Neuronal stem cell (in vitro differentiated cells): ENCODE measurements at regions not wholly inside any gene's neighbourhood (a gene's known extent, or its start where the extent isn't known, plus 50 kb on each side); places are given as distances from the start of the nearest gene placed in this dataset. TPM values are rescaled to one million over a fixed set of nuclear protein-coding genes. Genes with fewer than 3 reads are reported as not detected.

ENCODE experiments used
- DNase-seq: peaks from one replicate; pipeline ENCODE4 v3.0.0-alpha.2; 2013; ENCODE audit warnings: low spot score
- H2AFZ ChIP-seq: one replicate; pipeline ENCODE4 v1.6.1; 2013; ENCODE audit warnings: mild to moderate bottlenecking, low read length, inconsistent platforms
- H2AK5ac ChIP-seq: 2 replicates; pipeline ENCODE4 v1.6.1; 2013; ENCODE audit warnings: low read depth, mild to moderate bottlenecking, inconsistent platforms, low read length, moderate library complexity, mixed read lengths
- H2BK120ac ChIP-seq: 2 replicates; pipeline ENCODE4 v1.6.1; 2013; ENCODE audit warnings: low read depth, mild to moderate bottlenecking, inconsistent platforms, low read length, moderate library complexity, mixed read lengths
- H2BK12ac ChIP-seq: one replicate; pipeline ENCODE4 v1.6.1; 2013; ENCODE audit warnings: low read length, inconsistent platforms
- H2BK15ac ChIP-seq: 2 replicates; pipeline ENCODE4 v1.6.1; 2013; ENCODE audit warnings: mild to moderate bottlenecking, low read length, inconsistent platforms, mixed read lengths
- H2BK5ac ChIP-seq: one replicate; pipeline ENCODE4 v1.6.1; 2013; ENCODE audit warnings: inconsistent platforms, mild to moderate bottlenecking, low read length, moderate library complexity
- H3K14ac ChIP-seq: one replicate; pipeline ENCODE4 v1.6.1; 2013; ENCODE audit warnings: low read length, inconsistent platforms
- H3K18ac ChIP-seq: 2 replicates; pipeline ENCODE4 v1.6.1; 2013; ENCODE audit warnings: low read length, inconsistent platforms
- H3K23ac ChIP-seq: 2 replicates; pipeline ENCODE4 v1.6.1; 2013; ENCODE audit warnings: low read depth, mild to moderate bottlenecking, mixed read lengths, low read length, inconsistent platforms; ENCODE audit not compliant: poor library complexity
- H3K27ac ChIP-seq: replicated peaks from 3 replicates; pipeline ENCODE4 v1.5.1; 2013; ENCODE audit warnings: low read length, inconsistent platforms
- H3K27me3 ChIP-seq, 3 experiments: 2 replicates each; pipeline ENCODE4 v1.6.1; 2013; ENCODE audit warnings: low read length in 3 of 3, mild to moderate bottlenecking in 2 of 3, inconsistent platforms in 1 of 3, low read depth in 1 of 3, mixed read lengths in 1 of 3, moderate library complexity in 1 of 3; ENCODE audit not compliant: control insufficient read depth in 3 of 3, insufficient read depth in 3 of 3
- H3K36me3 ChIP-seq, 2 donors: replicated peaks in 1 of 2; 2 replicates each; pipeline ENCODE4 v1.6.1; 2013; ENCODE audit warnings: low read length in 2 of 2; ENCODE audit not compliant: control insufficient read depth in 2 of 2, insufficient read depth in 2 of 2
- H3K4ac ChIP-seq: 2 replicates; pipeline ENCODE4 v1.6.1; 2013; ENCODE audit warnings: inconsistent platforms, mild to moderate bottlenecking, low read length, moderate library complexity
- H3K4me1 ChIP-seq, 2 donors: 1 replicate in 1 of 2; 2 replicates in 1 of 2; pipeline ENCODE4 v1.6.1; 2013; ENCODE audit warnings: low read length in 2 of 2, low read depth in 1 of 2; ENCODE audit not compliant: control insufficient read depth in 2 of 2, insufficient read depth in 1 of 2
- H3K4me2 ChIP-seq: one replicate; pipeline ENCODE4 v1.6.1; 2013; ENCODE audit warnings: mild to moderate bottlenecking, low read length, inconsistent platforms; ENCODE audit not compliant: insufficient read depth, poor library complexity, severe bottlenecking
- H3K4me3 ChIP-seq, 2 donors: 2 replicates each; pipeline ENCODE4 v1.5.1; 2013; ENCODE audit warnings: low read length in 2 of 2, mild to moderate bottlenecking in 2 of 2, inconsistent platforms in 1 of 2, moderate library complexity in 1 of 2
- H3K79me1 ChIP-seq: one replicate; pipeline ENCODE4 v1.6.1; 2013; ENCODE audit warnings: low read depth, mild to moderate bottlenecking, inconsistent platforms, low read length, moderate library complexity
- H3K9ac ChIP-seq: one replicate; pipeline ENCODE4 v1.6.1; 2013; ENCODE audit warnings: mild to moderate bottlenecking, low read depth, low read length, inconsistent platforms; ENCODE audit not compliant: poor library complexity
- H3K9me3 ChIP-seq, 2 donors: replicated peaks in 1 of 2; 2 replicates each; pipeline versions ENCODE3 to v1.6.1; 2013; ENCODE audit warnings: low read length in 2 of 2, mild to moderate bottlenecking in 2 of 2, inconsistent platforms in 1 of 2, low read depth in 1 of 2, mixed read lengths in 1 of 2, moderate library complexity in 1 of 2; ENCODE audit not compliant: control insufficient read depth in 2 of 2, insufficient read depth in 1 of 2
- H4K8ac ChIP-seq: one replicate; pipeline ENCODE4 v1.6.1; 2013; ENCODE audit warnings: low read depth, mild to moderate bottlenecking, inconsistent platforms, low read length, moderate library complexity
- H4K91ac ChIP-seq: one replicate; pipeline ENCODE4 v1.6.1; 2013; ENCODE audit warnings: low read length, low read depth, mild to moderate bottlenecking, inconsistent platforms; ENCODE audit not compliant: poor library complexity
- WGBS, 2 donors: extraction: QIAGEN DNeasy Blood & Tissue Kit; methylation state at CpG; one replicate each; pipeline ENCODE4 v1.1.7; 2013; ENCODE audit warnings: missing lambda C conversion rate in 2 of 2, mixed read lengths in 1 of 2; ENCODE audit not compliant: insufficient read length in 2 of 2, insufficient replicate concordance in 1 of 2; ENCODE audit errors: extremely low coverage in 2 of 2; 5-methylcytosine and 5-hydroxymethylcytosine counted together
- small RNA-seq: library from polyadenylated mRNA; stranded (forward); fragments of <200 nt; extraction: miRNeasy Mini kit (QIAGEN cat#:217004); gene quantifications from one replicate; pipeline ENCODE3, GENCODE V24; 2013; ENCODE audit not compliant: insufficient read depth

- Histone ChIP-seq H4K8ac (no peak overlapping the region), H3K27ac (no peak overlapping the region), H2BK15ac (no peak overlapping the region), H2BK120ac (no peak overlapping the region), H3K4me1 (peaks cover 0 to 9% of the 10 kb centered on the region in 2 donors), H4K91ac (no peak overlapping the region), H3K36me3 (no peaks in the 10 kb centered on the region), H3K23ac (no peak overlapping the region), H2BK5ac (no peak overlapping the region), H3K9me3 (no peaks in the 10 kb centered on the region), H3K4me2 (no peak overlapping the region), H3K4me3 (no peak overlapping the region), H3K79me1 (no peaks in the 10 kb centered on the region), H2BK12ac (no peak overlapping the region), H3K4ac (no peak overlapping the region), H3K18ac (no peak overlapping the region), H3K14ac (no peak overlapping the region), H2AK5ac (no peak overlapping the region), H3K9ac (no peak overlapping the region), H2AFZ (no peak overlapping the region), H3K27me3 (no peaks in the 10 kb centered on the region)
- DNase-seq: no peak
- no CpG with 5 or more reads among the region's 4 CpGs for WGBS, 2 donors
Observed at GRCh38 chr1:209531549-209531948, 52.0 kb upstream of the CAMK1G start.

Small RNA genes in the stretch of these regions (small RNA-seq; reads per million reads assigned to genes)
- gene AC104465.1: not detected
